GM12878 (cell line): ENCODE measurements at regions not wholly inside any gene's neighbourhood (a gene's known extent, or its start where the extent isn't known, plus 50 kb on each side); places are given as distances from the start of the nearest gene placed in this dataset.

Source experiments
- ATAC-seq: fragments of 200-7000 bp; cut with Tn5 transposase; 3 replicates; pipeline ENCODE4 v1.9.1; 2020; ENCODE audit warnings: mild to moderate bottlenecking, moderate library complexity
- BruUV-seq: library from RNA; stranded (reverse); fragments of 400-500 nt; replicated peaks from 2 replicates; lab custom pipeline; 2021; lab: Mats Ljungman, UMichigan
- CTCF ChIA-PET: fragments of 300-600 bp; sonication (Branson Sonifier 250); formaldehyde crosslinking; extraction: SDS; loops from one replicate; lab custom pipeline; 2021; ENCODE audit warnings: inconsistent platforms; lab: Yijun Ruan, JAX
- POLR2A ChIA-PET: fragments of 350-600 bp; formaldehyde crosslinking; extraction: SDS; loops from one replicate; lab custom pipeline; 2021; ENCODE audit warnings: inconsistent platforms; lab: Charles Lee
- RAD21 ChIA-PET: fragments of 300-600 bp; sonication (Branson Sonifier 250); formaldehyde crosslinking; loops from one replicate; lab custom pipeline; 2023; ENCODE audit warnings: antibody characterized with exemption; ENCODE audit not compliant: unreplicated experiment; lab: Charles Lee
- SMC1A ChIA-PET: fragments of 300-600 bp; sonication (Branson Sonifier 250); formaldehyde crosslinking; loops from one replicate; lab custom pipeline; 2023; ENCODE audit not compliant: unreplicated experiment, uncharacterized antibody; lab: Charles Lee
- DNase-seq: peaks from one replicate; pipeline ENCODE4 v3.0.0-alpha.2; 2011; ENCODE audit warnings: low read depth, low spot score
- FAIRE-seq: peaks from 3 replicates; lab custom pipeline; 2011; peaks lifted over from hg19 to GRCh38; lab: Jason Lieb, UNC
- H2AFZ ChIP-seq: 2 replicates; pipeline ENCODE4 v1.6.0; 2011; ENCODE audit warnings: low read depth, low read length, control low read depth; ENCODE audit not compliant: control insufficient read depth
- H3K27ac ChIP-seq: 2 replicates; pipeline ENCODE4 v1.5.1; 2011; ENCODE audit warnings: control low read depth; ENCODE audit not compliant: control insufficient read depth, insufficient read depth
- H3K27me3 ChIP-seq, 2 experiments: replicated peaks in 1 of 2; 2 replicates each; pipeline versions ENCODE4 v1.6.0 to v1.6.1; 2011; ENCODE audit warnings: low read length in 1 of 2; ENCODE audit not compliant: control insufficient read depth in 2 of 2, insufficient read depth in 2 of 2
- H3K36me3 ChIP-seq, 2 experiments: 2 replicates each; pipeline ENCODE4 v1.5.1; 2011; ENCODE audit warnings: low read length in 1 of 2; ENCODE audit not compliant: control insufficient read depth in 2 of 2, insufficient read depth in 2 of 2
- H3K4me1 ChIP-seq: 2 replicates; pipeline ENCODE4 v1.6.1; 2011; ENCODE audit warnings: mild to moderate bottlenecking, low read length, moderate library complexity, mixed read lengths; ENCODE audit not compliant: control insufficient read depth, insufficient read depth
- H3K4me2 ChIP-seq: 2 replicates; pipeline ENCODE4 v1.6.0; 2011; ENCODE audit warnings: control low read depth; ENCODE audit not compliant: control insufficient read depth, insufficient read depth
- H3K4me3 ChIP-seq: fragments of 200-600 bp; sonication (generic); 2 replicates; pipeline ENCODE4 v1.5.1; 2016
- H3K79me2 ChIP-seq: 2 replicates; pipeline ENCODE4 v1.6.0; 2011; ENCODE audit warnings: low read length; ENCODE audit not compliant: control insufficient read depth, insufficient read depth
- H3K9ac ChIP-seq: 2 replicates; pipeline ENCODE4 v1.8.0; 2011; ENCODE audit warnings: low read length, control low read depth, mixed read lengths; ENCODE audit not compliant: control insufficient read depth, insufficient read depth
- H3K9me3 ChIP-seq: replicated peaks from 3 replicates; pipeline ENCODE4 v1.5.1; 2011; ENCODE audit warnings: mild to moderate bottlenecking, low read length; ENCODE audit not compliant: control insufficient read depth, insufficient read depth
- H4K20me1 ChIP-seq: 2 replicates; pipeline ENCODE4 v1.6.0; 2011; ENCODE audit not compliant: control insufficient read depth, insufficient read depth
- BHLHE40 ChIP-seq, 2 experiments: fragments of 450-650 bp in 1 of 2; IDR thresholded peaks; 2 replicates each; pipeline ENCODE4 v1.6.1; 2011 to 2017; ENCODE audit warnings: low read depth in 2 of 2, borderline replicate concordance in 1 of 2, improper control_type of control experiment in 1 of 2, low read length in 1 of 2, mild to moderate bottlenecking in 1 of 2
- BMI1 ChIP-seq: fragments of 450-650 bp; IDR thresholded peaks from 2 replicates; pipeline ENCODE4 v1.6.1; 2016; ENCODE audit warnings: mild to moderate bottlenecking, moderate library complexity, borderline replicate concordance
- CBX5 ChIP-seq: sonication (generic); IDR thresholded peaks from 2 replicates; pipeline ENCODE4 v1.6.1; 2016; ENCODE audit warnings: low read depth, moderate library complexity, mild to moderate bottlenecking, inconsistent platforms
- CEBPB ChIP-seq, 2 experiments: fragments of 150-350 bp in 1 of 2; IDR thresholded peaks; 2 replicates each; pipeline ENCODE4 v1.6.1; 2012 to 2014; ENCODE audit warnings: low read depth in 2 of 2, low read length in 2 of 2, borderline replicate concordance in 1 of 2, inconsistent platforms in 1 of 2
- EGR1 ChIP-seq, 2 experiments: IDR thresholded peaks; 1 replicate in 1 of 2; 2 replicates in 1 of 2; pipeline ENCODE4 v1.6.1; 2011 to 2012; ENCODE audit warnings: low read depth in 2 of 2, low read length in 2 of 2, borderline replicate concordance in 1 of 2, mild to moderate bottlenecking in 1 of 2, moderate library complexity in 1 of 2
- ETV6 ChIP-seq, 2 experiments: fragments of 450-650 bp in 1 of 2; IDR thresholded peaks in 1 of 2; conservative IDR thresholded peaks in 1 of 2; 2 replicates each; pipeline ENCODE4 v1.6.1; 2014; ENCODE audit warnings: antibody characterized with exemption in 1 of 2, borderline replicate concordance in 1 of 2, low read depth in 1 of 2, mild to moderate bottlenecking in 1 of 2, moderate library complexity in 1 of 2
- FOS ChIP-seq: IDR thresholded peaks from 3 replicates; pipeline ENCODE4 v1.6.1; 2011; ENCODE audit warnings: borderline replicate concordance; ENCODE audit not compliant: insufficient read length; ENCODE audit errors: extremely low read depth
- FOXK2 ChIP-seq: fragments of 450-650 bp; IDR thresholded peaks from 2 replicates; pipeline ENCODE4 v1.6.1; 2017; ENCODE audit warnings: mild to moderate bottlenecking, moderate library complexity
- HDGF ChIP-seq: fragments of 450-650 bp; IDR thresholded peaks from 2 replicates; pipeline ENCODE4 v1.6.1; 2016; ENCODE audit warnings: antibody characterized with exemption
- JUND ChIP-seq: IDR thresholded peaks from 2 replicates; pipeline ENCODE4 v1.6.1; 2012; ENCODE audit warnings: low read depth, mild to moderate bottlenecking, low read length, improper control_type of control experiment, moderate library complexity
- KDM1A ChIP-seq: fragments of 200-600 bp; sonication (generic); IDR thresholded peaks from 2 replicates; pipeline ENCODE4 v1.6.1; 2016; ENCODE audit warnings: borderline replicate concordance
- NFIC ChIP-seq: IDR thresholded peaks from 2 replicates; pipeline ENCODE4 v1.6.1; 2012; ENCODE audit warnings: low read depth, mild to moderate bottlenecking, inconsistent platforms, low read length, moderate library complexity
- PML ChIP-seq: IDR thresholded peaks from 2 replicates; pipeline ENCODE4 v1.6.1; 2012; ENCODE audit warnings: low read length, inconsistent platforms
- REST ChIP-seq: IDR thresholded peaks from 2 replicates; pipeline ENCODE4 v1.6.1; 2012; ENCODE audit warnings: mild to moderate bottlenecking, low read depth, low read length
- SP1 ChIP-seq: IDR thresholded peaks from one replicate; pipeline ENCODE4 v1.6.1; 2011; ENCODE audit warnings: low read depth, low read length
- TCF3 ChIP-seq: IDR thresholded peaks from 2 replicates; pipeline ENCODE4 v1.6.1; 2012; ENCODE audit warnings: low read depth, mild to moderate bottlenecking, low read length, borderline replicate concordance; ENCODE audit not compliant: insufficient read depth
- WRNIP1 ChIP-seq: IDR thresholded peaks from 2 replicates; pipeline ENCODE4 v1.6.1; 2011; ENCODE audit warnings: low read depth, low read length, improper control_type of control experiment, borderline replicate concordance
- ZNF274 ChIP-seq: IDR thresholded peaks from one replicate; pipeline ENCODE4 v1.8.0; 2011; ENCODE audit not compliant: insufficient read length, insufficient read depth
- in situ Hi-C: fragments of 300-500 bp; cut with MboI; formaldehyde crosslinking; loops from 9 replicates; pipeline ENCODE4 v1.14.3; 2018; ENCODE audit warnings: mixed read lengths
- intact Hi-C: fragments of 100-400 bp; cut with micrococcal nuclease; formaldehyde crosslinking; loops from one replicate; pipeline ENCODE4 v1.14.2; 2022; ENCODE audit not compliant: unreplicated experiment
- TF ChIP-seq, protein P1 (sequence below): fragments of 450-650 bp; IDR thresholded peaks from 2 replicates; pipeline ENCODE4 v1.6.1; 2016; ENCODE audit warnings: mild to moderate bottlenecking

DNA sequence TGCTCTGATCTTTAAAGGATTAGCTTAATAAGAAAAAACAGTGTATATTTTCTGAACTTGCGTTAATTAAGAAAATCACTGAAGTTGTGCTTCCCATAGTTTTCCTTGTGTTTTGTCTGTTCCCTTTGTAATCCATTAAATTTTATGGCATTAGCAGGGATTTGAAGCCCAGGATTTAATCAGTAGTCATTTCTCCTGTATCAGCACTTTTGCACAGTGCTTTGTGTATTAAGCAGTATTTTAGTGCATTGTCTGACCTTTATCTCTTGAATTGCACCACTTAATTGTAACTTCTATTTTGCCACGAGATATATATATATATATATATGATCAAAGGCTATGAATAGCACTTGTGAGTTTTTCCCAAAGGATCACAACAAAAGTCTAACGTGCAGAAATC lies 133.7 kb downstream of the S1PR1 start (continued):
- TF ChIP-seq SP1 = no peak
- no peak for TF ChIP-seq FOXK2
- no peak for TF ChIP-seq REST

GRCh38 chr1:101371259-101371658 lies 134.4 kb downstream of the S1PR1 start:
- peak; percentile 96 for DNase-seq
- intact Hi-C loops (loop anchor here (1.0 to 5.0 kb wide), 4 partner anchors 16 to 66 kb away; no protein-coding TSS in a partner anchor), in situ Hi-C loops (no loop called here)
- Histone ChIP-seq H3K4me1 (peaks cover 20% of the 10 kb centered on the region), H3K9ac (peak overlapping the region; percentile 68), H3K4me3 (peak overlapping the region; percentile 53), H3K27ac (peak overlapping the region; percentile 90), H3K36me3 (no peaks in the 10 kb centered on the region), H3K4me2 (peak overlapping the region; percentile 64), H4K20me1 (no peaks in the 10 kb centered on the region), H2AFZ (no peak overlapping the region), H3K9me3 (peaks cover 5% of the 10 kb centered on the region), H3K27me3 (no peaks in the 10 kb centered on the region), H3K79me2 (peaks cover 39% of the 10 kb centered on the region)
- ATAC-seq = peak; percentile 92
- ChIA-PET RAD21 (interaction anchor here (0.7 to 12.9 kb wide), 14 partner anchors 13 to 477 kb away, joined by 3 to 219 read pairs (median 6); partner anchors contain the start of gene EXTL2), SMC1A (interaction anchor here (0.9 to 20.9 kb wide), 13 partner anchors 8 to 123 kb away, joined by 3 to 618 read pairs (median 7); no protein-coding TSS in a partner anchor), CTCF (interaction anchor here (0.6 to 2.2 kb wide), 14 partner anchors 8 to 82 kb away, joined by 3 to 15 read pairs (median 6); no protein-coding TSS in a partner anchor), POLR2A (interaction anchor here (1.2 to 5.3 kb wide), 8 partner anchors 8 to 66 kb away, joined by 4 to 45 read pairs (median 10); no protein-coding TSS in a partner anchor)
- BruUV-seq = no TSS peak
- peak; percentile 92 for FAIRE-seq
- TF ChIP-seq NFIC = peak; percentile 97
- peak; percentile 90 for TF ChIP-seq JUND
- peak; percentile 52; the same call in 1 of the 2 replicates for TF ChIP-seq BMI1
- no peak for TF ChIP-seq HDGF
- TF ChIP-seq CBX5 = peak; percentile 61; the same call in 1 of the 2 replicates
- TF ChIP-seq BHLHE40 (IDR thresholded peaks at IDR 0.05; ENCODE audit: borderline replicate concordance in 1 of 2, low read depth in 2 of 2, low read length in 1 of 2) = peak; percentile 41 to 45; a peak in 1 of 4 replicates
- TF ChIP-seq KDM1A = no peak
- no peak for TF ChIP-seq WRNIP1
- TF ChIP-seq, protein P1, sequence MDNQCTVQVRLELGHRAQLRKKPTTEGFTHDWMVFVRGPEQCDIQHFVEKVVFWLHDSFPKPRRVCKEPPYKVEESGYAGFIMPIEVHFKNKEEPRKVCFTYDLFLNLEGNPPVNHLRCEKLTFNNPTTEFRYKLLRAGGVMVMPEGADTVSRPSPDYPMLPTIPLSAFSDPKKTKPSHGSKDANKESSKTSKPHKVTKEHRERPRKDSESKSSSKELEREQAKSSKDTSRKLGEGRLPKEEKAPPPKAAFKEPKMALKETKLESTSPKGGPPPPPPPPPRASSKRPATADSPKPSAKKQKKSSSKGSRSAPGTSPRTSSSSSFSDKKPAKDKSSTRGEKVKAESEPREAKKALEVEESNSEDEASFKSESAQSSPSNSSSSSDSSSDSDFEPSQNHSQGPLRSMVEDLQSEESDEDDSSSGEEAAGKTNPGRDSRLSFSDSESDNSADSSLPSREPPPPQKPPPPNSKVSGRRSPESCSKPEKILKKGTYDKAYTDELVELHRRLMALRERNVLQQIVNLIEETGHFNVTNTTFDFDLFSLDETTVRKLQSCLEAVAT = peak; percentile 76
- TF ChIP-seq PML = peak; percentile 94
- TF ChIP-seq FOS = no peak
- TF ChIP-seq ETV6 (conservative IDR thresholded peaks at IDR 0.05 in 1 of 2, IDR thresholded peaks at IDR 0.05 in 1 of 2; ENCODE audit: borderline replicate concordance in 1 of 2, low read depth in 1 of 2) = peak in 1 of 2 experiments; percentile 58; a peak in 2 of 4 replicates
- peak; percentile 51; the same call in 1 of the 2 replicates for TF ChIP-seq TCF3
- TF ChIP-seq ZNF274 = no peak
- TF ChIP-seq EGR1 (IDR thresholded peaks at IDR 0.05; ENCODE audit: borderline replicate concordance in 1 of 2, low read depth in 2 of 2, low read length in 2 of 2) = no peak
- no peak for TF ChIP-seq CEBPB (IDR thresholded peaks at IDR 0.05; ENCODE audit: borderline replicate concordance in 1 of 2, low read depth in 2 of 2, low read length in 2 of 2)
